SU-DHL-6 (cell line): ENCODE measurements at regions not wholly inside any gene's neighbourhood (a gene's known extent, or its start where the extent isn't known, plus 50 kb on each side); places are given as distances from the start of the nearest gene placed in this dataset.
A peak's percentile ranks its signal among the peaks of the same experiment; 100 is the strongest.

Experiments
- H2AFZ ChIP-seq: fragments of 200-600 bp; sonication (generic); 2 replicates; pipeline ENCODE4 v1.6.1; 2014; ENCODE audit warnings: low read depth, mild to moderate bottlenecking, moderate library complexity, mixed read lengths, antibody characterized with exemption, low read length; ENCODE audit not compliant: severe bottlenecking
- H3F3A ChIP-seq: fragments of 200-600 bp; shearing (Covaris generic); 2 replicates; pipeline ENCODE4 v1.6.0; 2016; ENCODE audit warnings: antibody characterized with exemption, mild to moderate bottlenecking; ENCODE audit not compliant: insufficient read depth
- H3K27ac ChIP-seq: fragments of 200-600 bp; sonication (generic); 2 replicates; pipeline ENCODE4 v1.5.1; 2016; ENCODE audit warnings: low read depth, mild to moderate bottlenecking, low read length, moderate library complexity, mixed read lengths
- H3K27me3 ChIP-seq: fragments of 200-600 bp; sonication (generic), shearing (Covaris generic); 2 replicates; pipeline ENCODE4 v1.6.0; 2014; ENCODE audit warnings: mild to moderate bottlenecking, low read length
- H3K36me3 ChIP-seq: fragments of 200-600 bp; sonication (generic); 2 replicates; pipeline ENCODE4 v1.6.1; 2014; ENCODE audit warnings: mild to moderate bottlenecking, low read length, mixed read lengths
- H3K4me2 ChIP-seq: fragments of 300-600, 200-600 bp; shearing (Covaris generic), sonication (generic); 2 replicates; pipeline ENCODE4 v1.6.0; 2014; ENCODE audit warnings: low read length, low read depth, mild to moderate bottlenecking; ENCODE audit not compliant: poor library complexity, severe bottlenecking
- H3K4me3 ChIP-seq: fragments of 200-600 bp; sonication (generic); 2 replicates; pipeline ENCODE4 v1.5.1; 2014; ENCODE audit warnings: antibody characterized with exemption, low read length, mild to moderate bottlenecking, mixed read lengths; ENCODE audit not compliant: insufficient read depth, poor library complexity, severe bottlenecking
- H3K79me2 ChIP-seq: fragments of 200-600 bp; sonication (generic); 2 replicates; pipeline ENCODE4 v1.6.1; 2014; ENCODE audit warnings: mild to moderate bottlenecking, low read length, moderate library complexity; ENCODE audit not compliant: insufficient read depth
- H3K9ac ChIP-seq: fragments of 200-600 bp; sonication (generic); 2 replicates; pipeline ENCODE4 v1.7.0; 2014; ENCODE audit warnings: mild to moderate bottlenecking, low read length
- H3K9me2 ChIP-seq: fragments of 200-600 bp; sonication (generic); replicated peaks from 2 replicates; pipeline ENCODE4 v1.6.1; 2014; ENCODE audit warnings: low read length; ENCODE audit not compliant: insufficient read depth
- H3K9me3 ChIP-seq: fragments of 200-600 bp; sonication (generic); 2 replicates; pipeline ENCODE4 v1.6.1; 2014; ENCODE audit warnings: low read length, mixed read lengths; ENCODE audit not compliant: insufficient read depth
- H4K20me1 ChIP-seq: fragments of 200-600 bp; sonication (generic); 2 replicates; pipeline ENCODE4 v1.6.1; 2014; ENCODE audit warnings: low read depth, mild to moderate bottlenecking, antibody characterized with exemption, low read length, moderate library complexity, mixed read lengths
- EZH2phosphoT487 ChIP-seq: fragments of 200-600 bp; sonication (generic), shearing (Covaris generic); conservative IDR thresholded peaks from 2 replicates; pipeline ENCODE4 v1.6.1; 2018; ENCODE audit warnings: mild to moderate bottlenecking, antibody characterized with exemption, low read length, moderate library complexity, mixed read lengths
- TF ChIP-seq, protein P1 (sequence below): fragments of 200-600 bp; sonication (generic); IDR thresholded peaks from one replicate; pipeline ENCODE4 v1.5.1; 2017; ENCODE audit warnings: antibody characterized with exemption, mild to moderate bottlenecking, low read length, moderate library complexity; ENCODE audit not compliant: insufficient read depth, poor library complexity, severe bottlenecking

DNA sequence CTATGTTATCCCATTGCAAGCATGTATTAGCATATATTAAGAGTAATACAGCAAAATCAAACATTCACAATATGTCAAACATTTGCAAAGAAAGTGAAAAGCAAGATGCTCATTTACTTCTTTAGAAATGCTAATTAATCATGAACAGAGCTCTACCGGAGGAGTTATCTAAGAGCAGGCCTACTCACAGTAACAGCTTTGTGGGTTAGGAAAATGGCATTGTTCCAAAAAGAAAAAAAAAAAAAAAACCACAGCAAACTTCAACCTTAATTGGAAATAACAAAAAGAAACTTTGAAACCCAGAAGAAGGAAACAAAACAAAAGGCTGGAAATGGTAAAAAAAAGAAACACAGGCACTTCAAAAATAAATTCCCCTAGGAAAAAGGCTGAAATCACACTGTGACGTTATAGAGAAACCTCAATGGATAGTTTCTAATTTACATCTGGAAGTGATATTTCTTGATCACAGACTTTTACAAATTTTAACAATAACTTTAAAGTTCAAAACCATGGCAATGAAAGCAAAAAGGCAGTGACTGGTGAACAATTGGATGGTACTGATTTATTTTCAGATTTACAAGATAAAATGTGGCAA is 1236.8 kb upstream of the SPRY2 start:
- H3K79me2 ChIP-seq: no peaks in the 10 kb centered on the region
- no peak overlapping the region for H3K27ac ChIP-seq
- H3K4me3 ChIP-seq: no peak overlapping the region
- TF ChIP-seq, protein P1, sequence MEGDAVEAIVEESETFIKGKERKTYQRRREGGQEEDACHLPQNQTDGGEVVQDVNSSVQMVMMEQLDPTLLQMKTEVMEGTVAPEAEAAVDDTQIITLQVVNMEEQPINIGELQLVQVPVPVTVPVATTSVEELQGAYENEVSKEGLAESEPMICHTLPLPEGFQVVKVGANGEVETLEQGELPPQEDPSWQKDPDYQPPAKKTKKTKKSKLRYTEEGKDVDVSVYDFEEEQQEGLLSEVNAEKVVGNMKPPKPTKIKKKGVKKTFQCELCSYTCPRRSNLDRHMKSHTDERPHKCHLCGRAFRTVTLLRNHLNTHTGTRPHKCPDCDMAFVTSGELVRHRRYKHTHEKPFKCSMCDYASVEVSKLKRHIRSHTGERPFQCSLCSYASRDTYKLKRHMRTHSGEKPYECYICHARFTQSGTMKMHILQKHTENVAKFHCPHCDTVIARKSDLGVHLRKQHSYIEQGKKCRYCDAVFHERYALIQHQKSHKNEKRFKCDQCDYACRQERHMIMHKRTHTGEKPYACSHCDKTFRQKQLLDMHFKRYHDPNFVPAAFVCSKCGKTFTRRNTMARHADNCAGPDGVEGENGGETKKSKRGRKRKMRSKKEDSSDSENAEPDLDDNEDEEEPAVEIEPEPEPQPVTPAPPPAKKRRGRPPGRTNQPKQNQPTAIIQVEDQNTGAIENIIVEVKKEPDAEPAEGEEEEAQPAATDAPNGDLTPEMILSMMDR: no peak
- TF ChIP-seq EZH2phosphoT487: no peak
- H3K4me2 ChIP-seq: no peak overlapping the region
- no peaks in the 10 kb centered on the region for H3K36me3 ChIP-seq
- H3K27me3 ChIP-seq: no peaks in the 10 kb centered on the region
- no peaks in the 10 kb centered on the region for H3K9me3 ChIP-seq
- H2AFZ ChIP-seq: no peak overlapping the region
- H3K9ac ChIP-seq: no peak overlapping the region
- no peaks in the 10 kb centered on the region for H4K20me1 ChIP-seq
- H3F3A ChIP-seq: no peaks in the 10 kb centered on the region
- H3K9me2 ChIP-seq: no peaks in the 10 kb centered on the region

DNA sequence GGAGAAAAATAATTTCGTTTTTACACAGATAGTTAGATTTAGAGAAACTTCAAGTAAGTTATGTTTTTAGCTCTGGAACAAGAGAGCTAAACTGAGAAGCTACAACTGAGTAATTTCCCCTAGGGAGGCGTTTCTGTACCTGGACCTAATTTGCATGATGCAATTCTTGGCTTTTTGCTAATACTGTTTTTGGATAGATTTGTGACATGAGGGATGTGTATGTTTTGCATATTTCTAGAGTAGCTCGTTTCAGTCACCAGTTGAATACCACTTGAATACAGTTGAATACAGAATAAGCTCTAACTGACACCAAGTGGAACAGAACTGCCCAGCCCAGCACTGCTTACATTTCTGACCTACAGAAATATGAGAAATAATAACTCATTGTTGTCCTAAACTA is 1227.9 kb upstream of the SPRY2 start:
- Histone ChIP-seq H3F3A (no peaks in the 10 kb centered on the region), H2AFZ (peak overlapping the region; percentile 14), H3K27ac (no peak overlapping the region), H4K20me1 (no peaks in the 10 kb centered on the region), H3K4me3 (no peak overlapping the region), H3K9me2 (no peaks in the 10 kb centered on the region), H3K9me3 (no peaks in the 10 kb centered on the region), H3K4me2 (no peak overlapping the region), H3K36me3 (no peaks in the 10 kb centered on the region), H3K9ac (no peak overlapping the region), H3K79me2 (no peaks in the 10 kb centered on the region), H3K27me3 (no peaks in the 10 kb centered on the region)
- no peak for TF ChIP-seq EZH2phosphoT487
- TF ChIP-seq, protein P1: no peak

DNA sequence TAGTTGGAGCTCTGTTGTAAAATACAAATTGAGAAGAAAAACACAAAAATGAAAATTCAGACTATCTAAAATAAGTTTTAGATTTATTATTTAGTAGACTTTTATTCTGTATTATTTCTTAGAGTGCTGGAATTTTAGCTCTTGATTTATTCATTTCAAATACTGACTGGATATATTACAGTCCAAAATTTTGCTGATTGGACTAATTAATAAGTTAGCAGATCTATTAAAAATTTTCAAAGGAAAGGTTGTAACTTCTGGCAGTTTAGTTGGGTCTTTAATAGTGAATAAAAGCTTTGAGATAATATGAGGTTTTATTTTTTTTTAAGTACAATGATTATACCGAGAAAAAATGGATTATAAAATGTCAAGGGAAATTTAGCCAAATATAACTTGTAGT is 1224.9 kb upstream of the SPRY2 start:
- H3K9me3 ChIP-seq: no peaks in the 10 kb centered on the region
- H3F3A ChIP-seq: no peaks in the 10 kb centered on the region

More for the DNA sequence above, 1224.9 kb upstream of the SPRY2 start:
- Histone ChIP-seq H3K27ac (no peak overlapping the region), H3K79me2 (no peaks in the 10 kb centered on the region), H3K4me3 (no peak overlapping the region), H3K27me3 (no peaks in the 10 kb centered on the region), H2AFZ (no peak overlapping the region), H3K4me2 (no peak overlapping the region), H3K9me2 (no peaks in the 10 kb centered on the region), H3K36me3 (no peaks in the 10 kb centered on the region), H3K9ac (no peak overlapping the region), H4K20me1 (no peaks in the 10 kb centered on the region)
- TF ChIP-seq, protein P1: no peak
- no peak for TF ChIP-seq EZH2phosphoT487
